ENCODE measurements at regions not wholly inside any gene's neighbourhood (a gene's known extent, or its start where the extent isn't known, plus 50 kb on each side); places are given as distances from the start of the nearest gene placed in this dataset.

DNA sequence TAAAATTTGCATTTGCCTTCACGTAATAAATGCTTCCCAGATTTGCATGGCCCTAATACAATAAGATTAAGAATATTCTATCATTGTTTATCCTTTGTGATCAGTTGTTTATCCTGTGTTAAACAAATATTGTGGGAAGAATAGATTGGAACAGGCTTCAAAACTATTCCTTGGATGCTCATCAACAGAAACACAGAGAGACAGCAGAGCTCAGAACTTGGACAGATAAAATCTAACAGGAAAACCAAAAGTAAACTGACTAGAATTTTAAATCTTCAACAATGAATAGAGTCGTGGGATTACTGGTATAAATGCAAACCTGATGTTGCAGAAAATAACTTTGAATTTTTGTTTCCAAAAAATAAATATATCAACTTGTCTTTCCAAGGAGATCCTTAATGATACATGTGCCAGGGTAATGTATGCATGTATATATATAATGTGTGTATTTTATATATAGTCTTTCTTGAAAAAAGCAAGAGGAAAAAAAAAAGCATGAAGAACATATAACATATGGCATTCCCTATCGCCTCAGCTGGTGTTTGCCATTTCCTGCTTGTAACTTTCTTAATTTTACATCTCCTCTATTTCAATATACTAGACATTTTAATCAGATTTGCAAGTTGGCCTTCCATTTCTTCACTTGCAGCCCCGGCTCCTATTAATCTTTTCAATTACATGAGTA, 59.9 kb upstream of the TANK start:
- DNase-seq, result no peak
- H3K36me3 ChIP-seq, result no peaks in the 10 kb centered on the region
- TF ChIP-seq, protein P1, sequence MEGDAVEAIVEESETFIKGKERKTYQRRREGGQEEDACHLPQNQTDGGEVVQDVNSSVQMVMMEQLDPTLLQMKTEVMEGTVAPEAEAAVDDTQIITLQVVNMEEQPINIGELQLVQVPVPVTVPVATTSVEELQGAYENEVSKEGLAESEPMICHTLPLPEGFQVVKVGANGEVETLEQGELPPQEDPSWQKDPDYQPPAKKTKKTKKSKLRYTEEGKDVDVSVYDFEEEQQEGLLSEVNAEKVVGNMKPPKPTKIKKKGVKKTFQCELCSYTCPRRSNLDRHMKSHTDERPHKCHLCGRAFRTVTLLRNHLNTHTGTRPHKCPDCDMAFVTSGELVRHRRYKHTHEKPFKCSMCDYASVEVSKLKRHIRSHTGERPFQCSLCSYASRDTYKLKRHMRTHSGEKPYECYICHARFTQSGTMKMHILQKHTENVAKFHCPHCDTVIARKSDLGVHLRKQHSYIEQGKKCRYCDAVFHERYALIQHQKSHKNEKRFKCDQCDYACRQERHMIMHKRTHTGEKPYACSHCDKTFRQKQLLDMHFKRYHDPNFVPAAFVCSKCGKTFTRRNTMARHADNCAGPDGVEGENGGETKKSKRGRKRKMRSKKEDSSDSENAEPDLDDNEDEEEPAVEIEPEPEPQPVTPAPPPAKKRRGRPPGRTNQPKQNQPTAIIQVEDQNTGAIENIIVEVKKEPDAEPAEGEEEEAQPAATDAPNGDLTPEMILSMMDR (IDR thresholded peaks at IDR 0.05; ENCODE audit: low read depth, low read length), result no peak
- no peaks in the 10 kb centered on the region for H3K27me3 ChIP-seq (ENCODE audit: insufficient read depth, low read depth, severe bottlenecking)
- H3K4me3 ChIP-seq (ENCODE audit: low read depth, low read length), result no peak overlapping the region
- no peak overlapping the region for H3K27ac ChIP-seq
- no peaks in the 10 kb centered on the region for H3K9me3 ChIP-seq (ENCODE audit: severe bottlenecking)

DNA sequence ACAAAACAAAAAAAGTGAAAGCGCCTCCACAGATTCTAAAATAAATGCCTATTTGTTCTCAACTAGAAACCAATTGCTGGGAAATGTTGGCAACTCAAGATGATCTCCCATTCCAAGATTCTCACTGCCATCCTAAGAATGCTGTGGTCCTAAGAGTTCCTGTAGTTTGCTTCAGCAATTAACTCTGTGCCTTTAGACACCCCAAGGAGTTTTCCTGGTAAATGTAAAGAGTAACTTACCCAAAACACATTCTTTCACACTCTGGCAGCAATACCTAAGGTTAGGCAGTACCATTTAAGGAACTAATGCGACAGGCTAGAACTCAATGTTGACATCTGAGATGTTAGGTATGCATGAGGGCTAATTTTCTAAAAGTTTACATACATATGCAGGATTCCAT, 58.8 kb upstream of the TANK start:
- TF ChIP-seq, protein P1 (IDR thresholded peaks at IDR 0.05; ENCODE audit: low read depth, low read length), result no peak
- Histone ChIP-seq H3K27me3 (ENCODE audit: insufficient read depth, low read depth, severe bottlenecking) (no peaks in the 10 kb centered on the region), H3K4me3 (ENCODE audit: low read depth, low read length) (no peak overlapping the region), H3K36me3 (no peaks in the 10 kb centered on the region), H3K27ac (no peak overlapping the region), H3K9me3 (ENCODE audit: severe bottlenecking) (no peaks in the 10 kb centered on the region)
- no peak for DNase-seq

DNA sequence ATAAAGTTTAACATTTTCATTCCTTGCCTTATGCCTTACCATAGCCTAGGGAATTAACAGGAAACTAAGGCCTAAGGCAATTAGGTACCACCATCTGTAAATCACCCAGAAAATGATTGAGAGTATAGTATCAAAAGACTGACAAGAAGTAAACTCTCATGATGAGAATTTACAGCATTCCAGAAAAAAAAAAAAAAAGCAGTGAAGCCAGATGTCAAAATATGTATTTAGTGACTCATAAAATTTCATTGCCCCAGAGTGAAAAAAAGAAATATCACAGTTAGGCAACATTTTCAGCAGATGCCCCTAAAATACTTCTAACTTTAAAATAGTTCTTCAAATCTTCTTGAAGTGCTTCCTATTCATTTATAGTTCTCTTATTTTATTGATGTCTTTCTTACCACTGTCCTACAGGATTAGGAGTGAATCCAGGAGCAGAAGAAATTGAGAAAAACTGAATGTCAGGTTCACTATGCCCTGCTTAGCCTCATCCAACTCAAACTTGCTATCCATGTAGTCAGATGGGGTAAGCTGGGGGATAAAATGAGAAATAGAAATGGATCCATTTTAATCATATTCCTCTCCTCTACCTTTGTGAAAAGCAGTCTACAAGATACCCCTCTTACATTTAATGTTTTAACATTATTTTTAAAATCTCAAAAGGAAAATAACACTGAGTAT, 57.3 kb upstream of the TANK start:
- no peak overlapping the region for H3K27ac ChIP-seq
- no peaks in the 10 kb centered on the region for H3K36me3 ChIP-seq
- DNase-seq, result no peak
- H3K9me3 ChIP-seq (ENCODE audit: severe bottlenecking), result no peaks in the 10 kb centered on the region
- H3K4me3 ChIP-seq (ENCODE audit: low read depth, low read length), result no peak overlapping the region
- TF ChIP-seq, protein P1 (IDR thresholded peaks at IDR 0.05; ENCODE audit: low read depth, low read length), result no peak
- no peaks in the 10 kb centered on the region for H3K27me3 ChIP-seq (ENCODE audit: insufficient read depth, low read depth, severe bottlenecking)

DNA sequence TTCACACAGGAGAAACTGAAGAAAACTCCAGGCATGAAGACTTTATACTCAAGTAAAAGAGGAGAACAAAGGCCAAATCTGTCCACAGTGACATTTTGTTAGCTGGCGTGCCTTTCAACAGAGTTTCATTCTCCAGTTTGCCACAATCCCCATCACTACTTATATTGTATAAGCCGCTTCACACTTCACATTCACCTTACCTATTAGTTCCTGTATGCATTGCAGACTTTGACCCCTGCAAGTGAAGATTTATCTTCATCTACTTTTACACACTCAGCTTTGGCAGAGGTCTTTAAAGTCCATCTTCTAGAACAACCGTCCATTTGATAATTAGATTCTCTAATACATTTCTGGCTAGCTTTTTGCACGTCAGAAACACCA, 56.8 kb upstream of the TANK start:
- no peak overlapping the region for H3K27ac ChIP-seq

DNA sequence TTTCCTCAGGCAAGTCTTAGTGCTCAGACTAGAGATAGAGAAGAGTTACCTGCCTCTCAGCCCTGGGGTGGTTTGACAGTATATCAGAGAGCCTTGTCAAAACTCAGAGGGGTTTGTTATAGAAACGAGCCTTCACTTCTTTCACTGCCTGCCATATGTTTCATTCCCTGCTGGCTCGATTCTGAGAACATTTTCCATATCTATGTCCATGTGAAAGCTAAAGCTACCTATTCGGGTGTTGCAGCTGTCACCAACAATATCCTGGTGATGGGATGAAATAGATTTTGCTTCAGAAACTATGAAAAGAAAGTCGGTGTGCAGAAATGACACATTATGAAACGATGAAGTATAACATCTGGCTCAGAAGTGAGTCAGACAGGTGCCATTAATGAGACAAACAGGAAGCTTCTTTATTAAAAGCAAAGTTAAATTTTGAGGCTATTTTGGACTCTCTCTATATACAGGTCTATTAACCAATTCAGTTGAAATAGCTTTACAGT, 56.1 kb upstream of the TANK start:
- no peak overlapping the region for H3K4me3 ChIP-seq (ENCODE audit: low read depth, low read length)
- TF ChIP-seq, protein P1 (IDR thresholded peaks at IDR 0.05; ENCODE audit: low read depth, low read length), result no peak
- H3K27me3 ChIP-seq (ENCODE audit: insufficient read depth, low read depth, severe bottlenecking), result no peaks in the 10 kb centered on the region
- H3K27ac ChIP-seq, result no peak overlapping the region
- no peak for DNase-seq
- no peaks in the 10 kb centered on the region for H3K36me3 ChIP-seq
- H3K9me3 ChIP-seq (ENCODE audit: severe bottlenecking), result no peaks in the 10 kb centered on the region

More for the DNA sequence above, 56.8 kb upstream of the TANK start:
- Histone ChIP-seq H3K9me3 (ENCODE audit: severe bottlenecking) (no peaks in the 10 kb centered on the region), H3K4me3 (ENCODE audit: low read depth, low read length) (no peak overlapping the region), H3K36me3 (no peaks in the 10 kb centered on the region), H3K27me3 (ENCODE audit: insufficient read depth, low read depth, severe bottlenecking) (no peaks in the 10 kb centered on the region)
- DNase-seq, result no peak
- TF ChIP-seq, protein P1 (IDR thresholded peaks at IDR 0.05; ENCODE audit: low read depth, low read length), result no peak
